Mucosa of stomach (tissue), 1 donor: ENCODE measurements at regions not wholly inside any gene's neighbourhood (a gene's known extent, or its start where the extent isn't known, plus 50 kb on each side); places are given as distances from the start of the nearest gene placed in this dataset.

Experiments
- H3K27me3 ChIP-seq: one replicate; pipeline ENCODE4 v1.7.0; 2013; ENCODE audit warnings: mild to moderate bottlenecking, low read length; ENCODE audit not compliant: control insufficient read depth, insufficient read depth
- H3K36me3 ChIP-seq: one replicate; pipeline ENCODE4 v1.7.0; 2013; ENCODE audit warnings: low read length; ENCODE audit not compliant: control insufficient read depth, insufficient read depth
- H3K4me1 ChIP-seq: one replicate; pipeline ENCODE4 v1.7.0; 2013; ENCODE audit warnings: mild to moderate bottlenecking, low read length; ENCODE audit not compliant: control insufficient read depth, insufficient read depth
- H3K4me3 ChIP-seq: one replicate; pipeline ENCODE4 v1.7.0; 2013; ENCODE audit warnings: low read length
- H3K9ac ChIP-seq: one replicate; pipeline ENCODE4 v1.7.0; 2013; ENCODE audit warnings: mild to moderate bottlenecking, low read length, moderate library complexity
- H3K9me3 ChIP-seq: one replicate; pipeline ENCODE4 v1.7.0; 2013; ENCODE audit warnings: mild to moderate bottlenecking, low read length, moderate library complexity; ENCODE audit not compliant: control insufficient read depth
- donor health status: Pancreatic carcinoma.

DNA sequence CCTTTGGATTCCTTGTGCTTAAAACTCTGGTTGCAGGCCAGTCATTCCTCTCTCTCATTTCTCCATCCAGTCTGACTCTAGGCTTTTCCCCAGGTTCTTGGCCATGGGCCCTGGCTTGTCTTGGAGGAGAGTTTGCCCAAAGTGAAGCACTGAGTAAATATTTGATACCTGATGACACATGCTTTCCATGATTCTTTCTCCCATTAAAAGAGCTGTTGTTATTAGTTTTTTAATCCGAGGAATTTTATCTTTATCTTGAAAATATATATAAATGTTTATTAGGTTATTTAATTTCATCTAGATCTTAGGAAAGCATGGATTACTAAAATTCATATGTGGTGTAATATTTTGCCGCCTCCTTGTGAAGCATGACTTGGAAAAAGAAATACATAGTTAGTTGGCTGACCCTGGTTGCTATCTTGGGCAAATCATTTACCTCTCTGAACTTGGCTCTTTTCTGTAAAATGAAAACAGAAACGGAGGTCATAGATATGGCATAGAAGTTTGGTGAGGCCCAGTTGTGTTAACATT is 650.1 kb downstream of the SLC4A3 start:
- peaks cover 26% of the 10 kb centered on the region for H3K4me1 ChIP-seq
- no peaks in the 10 kb centered on the region for H3K9me3 ChIP-seq
- H3K36me3 ChIP-seq, result no peaks in the 10 kb centered on the region
- no peak overlapping the region for H3K4me3 ChIP-seq
- no peaks in the 10 kb centered on the region for H3K27me3 ChIP-seq
- H3K9ac ChIP-seq, result no peak overlapping the region

DNA sequence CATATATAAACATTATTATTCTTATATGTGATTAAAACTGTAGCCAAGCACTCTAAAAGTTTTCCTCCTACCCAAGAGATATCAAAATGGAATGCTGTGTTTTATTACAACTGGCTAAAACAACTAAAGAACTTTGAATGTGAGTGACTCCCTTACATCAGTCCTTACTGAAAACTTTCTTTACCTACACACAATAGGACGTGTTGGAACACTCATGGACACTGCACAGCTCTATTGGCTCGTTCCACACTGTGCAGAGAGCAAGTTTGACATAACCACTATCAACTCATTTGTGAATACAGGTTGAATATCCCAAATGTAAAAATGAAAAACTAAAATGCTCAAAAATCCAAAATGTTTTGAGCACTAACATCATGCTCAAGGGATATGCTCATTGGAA is 650.6 kb downstream of the SLC4A3 start:
- H3K4me1 ChIP-seq, result peaks cover 26% of the 10 kb centered on the region
- H3K36me3 ChIP-seq, result no peaks in the 10 kb centered on the region
- no peaks in the 10 kb centered on the region for H3K9me3 ChIP-seq
- no peak overlapping the region for H3K4me3 ChIP-seq
- H3K27me3 ChIP-seq, result no peaks in the 10 kb centered on the region
- H3K9ac ChIP-seq, result no peak overlapping the region

DNA sequence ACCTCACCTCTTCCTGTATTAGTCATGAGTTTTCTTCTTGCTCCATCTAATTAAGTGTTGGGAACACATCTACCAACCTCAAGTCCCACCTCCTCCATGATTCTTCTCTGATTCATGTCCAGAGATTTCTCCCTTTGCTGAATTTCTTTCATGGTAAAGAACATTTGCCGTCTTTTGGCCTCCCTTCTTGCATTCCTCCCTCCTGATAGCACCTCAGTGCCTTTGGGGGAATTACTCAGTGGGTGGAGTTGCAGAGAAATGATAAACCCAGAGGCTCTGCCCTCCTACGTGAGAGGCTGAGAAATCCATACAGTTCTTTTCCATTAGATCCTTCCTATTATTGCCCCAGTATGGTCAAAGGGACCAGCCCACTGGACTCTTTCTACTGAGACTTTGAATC is 651.9 kb downstream of the SLC4A3 start:
- Histone ChIP-seq H3K36me3 (no peaks in the 10 kb centered on the region), H3K9ac (no peak overlapping the region), H3K4me1 (peaks cover 23% of the 10 kb centered on the region), H3K27me3 (no peaks in the 10 kb centered on the region), H3K4me3 (no peak overlapping the region), H3K9me3 (no peaks in the 10 kb centered on the region)

DNA sequence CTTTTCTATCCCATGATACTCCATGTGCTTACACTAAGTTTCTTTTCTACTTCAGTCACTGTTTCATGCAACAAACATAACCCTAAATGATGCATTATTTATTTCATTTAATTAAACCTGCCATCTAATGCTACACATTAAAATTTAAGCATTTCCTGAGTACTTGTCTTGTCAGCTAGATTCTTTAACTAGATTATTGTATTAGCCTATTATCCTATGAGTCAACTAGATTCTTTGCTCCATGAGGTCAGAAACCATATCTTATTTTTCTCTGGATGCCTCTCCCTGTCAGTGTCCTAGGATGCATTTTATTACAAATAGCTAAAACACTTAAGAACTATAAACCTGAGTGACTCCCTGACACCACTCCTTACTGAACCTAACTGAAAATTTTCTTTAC is 652.4 kb downstream of the SLC4A3 start:
- Histone ChIP-seq H3K4me3 (no peak overlapping the region), H3K4me1 (peaks cover 23% of the 10 kb centered on the region), H3K9ac (no peak overlapping the region), H3K9me3 (no peaks in the 10 kb centered on the region), H3K36me3 (no peaks in the 10 kb centered on the region), H3K27me3 (no peaks in the 10 kb centered on the region)

DNA sequence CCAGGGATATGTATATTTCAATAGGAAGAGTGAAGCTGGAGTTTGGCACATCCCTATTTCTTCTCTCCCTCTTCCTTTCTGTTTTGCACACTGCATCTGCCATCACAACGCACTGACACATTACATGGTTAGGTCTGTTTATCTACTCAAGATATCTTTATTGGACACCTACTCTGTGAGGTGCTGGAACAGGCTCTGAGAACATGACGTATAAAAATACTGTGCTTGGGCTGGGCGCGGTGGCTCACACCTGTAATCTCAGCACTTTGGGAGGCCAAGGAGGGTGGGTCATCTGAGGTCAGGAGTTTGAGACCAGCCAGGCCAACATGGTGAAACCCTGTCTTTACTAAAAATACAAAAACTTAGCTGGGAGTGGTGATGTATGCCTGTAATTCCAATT is 653.3 kb downstream of the SLC4A3 start:
- no peaks in the 10 kb centered on the region for H3K36me3 ChIP-seq
- peaks cover 23% of the 10 kb centered on the region for H3K4me1 ChIP-seq
- no peaks in the 10 kb centered on the region for H3K27me3 ChIP-seq
- no peak overlapping the region for H3K4me3 ChIP-seq
- no peak overlapping the region for H3K9ac ChIP-seq
- H3K9me3 ChIP-seq, result no peaks in the 10 kb centered on the region

DNA sequence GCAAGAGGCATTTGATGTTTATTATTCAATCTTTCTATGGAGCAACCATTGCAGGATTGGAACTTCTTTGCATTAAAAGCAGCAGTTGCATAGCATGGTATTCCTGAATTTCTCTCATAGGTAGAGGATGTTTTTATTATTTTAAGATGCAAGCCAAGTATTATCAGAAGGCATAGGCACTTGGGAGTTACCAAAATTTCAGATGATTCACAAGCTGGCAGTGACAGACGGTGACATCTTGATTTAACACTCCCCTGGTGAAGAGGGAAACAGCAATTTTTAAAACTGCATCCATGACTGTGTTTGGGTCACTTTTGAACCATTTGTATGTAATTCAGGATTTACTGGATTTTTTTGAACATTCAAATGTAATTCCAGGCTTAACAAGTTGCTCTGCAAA is 654.3 kb downstream of the SLC4A3 start:
- H3K4me1 ChIP-seq, result peaks cover 17% of the 10 kb centered on the region
- no peak overlapping the region for H3K9ac ChIP-seq
- no peaks in the 10 kb centered on the region for H3K36me3 ChIP-seq
- no peak overlapping the region for H3K4me3 ChIP-seq
- no peaks in the 10 kb centered on the region for H3K27me3 ChIP-seq
- no peaks in the 10 kb centered on the region for H3K9me3 ChIP-seq

DNA sequence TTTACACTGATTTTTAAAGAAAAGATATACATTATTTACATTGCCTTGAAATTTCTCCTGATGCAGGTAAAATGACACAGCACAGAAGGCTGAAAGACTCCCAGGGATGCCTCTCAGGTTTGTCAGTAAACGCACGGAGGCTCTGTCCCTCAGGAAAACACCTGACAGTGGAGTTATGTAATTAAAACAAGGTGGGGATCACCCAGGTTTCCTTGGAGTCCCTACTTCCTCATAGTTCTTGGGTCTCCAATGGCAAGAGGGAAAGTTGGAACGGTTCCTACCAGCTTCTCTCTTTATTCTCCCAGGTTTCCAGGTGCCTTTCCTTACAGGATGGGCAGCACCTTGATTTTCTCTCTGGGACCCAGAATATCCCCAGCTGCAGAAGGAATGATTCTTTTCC is 654.8 kb downstream of the SLC4A3 start:
- H3K9me3 ChIP-seq, result no peaks in the 10 kb centered on the region

DNA sequence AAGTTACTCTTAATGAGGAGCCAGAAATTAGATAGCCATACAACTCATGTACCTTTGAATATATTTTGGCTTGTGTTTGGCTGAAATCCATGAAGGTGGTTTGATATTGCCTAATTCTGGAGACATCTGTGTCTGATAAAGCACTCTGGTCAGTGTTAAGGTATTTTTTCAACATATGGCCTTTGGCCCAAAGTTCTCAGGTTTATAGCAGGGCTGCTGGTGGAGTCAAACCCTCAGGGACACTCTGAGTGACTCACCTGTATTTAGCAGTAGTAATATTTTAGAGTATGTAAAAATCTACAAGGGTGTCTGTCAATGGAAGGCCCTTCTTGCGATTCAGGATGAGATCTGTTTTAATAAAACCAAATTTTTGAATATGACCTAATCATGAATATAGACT is 666.5 kb downstream of the SLC4A3 start:
- Histone ChIP-seq H3K4me1 (no peaks in the 10 kb centered on the region), H3K9me3 (no peaks in the 10 kb centered on the region), H3K9ac (no peak overlapping the region), H3K27me3 (no peaks in the 10 kb centered on the region), H3K4me3 (no peak overlapping the region), H3K36me3 (no peaks in the 10 kb centered on the region)

More for the DNA sequence above, 654.8 kb downstream of the SLC4A3 start:
- Histone ChIP-seq H3K9ac (no peak overlapping the region), H3K27me3 (no peaks in the 10 kb centered on the region), H3K4me1 (peaks cover 12% of the 10 kb centered on the region), H3K36me3 (no peaks in the 10 kb centered on the region), H3K4me3 (no peak overlapping the region)

DNA sequence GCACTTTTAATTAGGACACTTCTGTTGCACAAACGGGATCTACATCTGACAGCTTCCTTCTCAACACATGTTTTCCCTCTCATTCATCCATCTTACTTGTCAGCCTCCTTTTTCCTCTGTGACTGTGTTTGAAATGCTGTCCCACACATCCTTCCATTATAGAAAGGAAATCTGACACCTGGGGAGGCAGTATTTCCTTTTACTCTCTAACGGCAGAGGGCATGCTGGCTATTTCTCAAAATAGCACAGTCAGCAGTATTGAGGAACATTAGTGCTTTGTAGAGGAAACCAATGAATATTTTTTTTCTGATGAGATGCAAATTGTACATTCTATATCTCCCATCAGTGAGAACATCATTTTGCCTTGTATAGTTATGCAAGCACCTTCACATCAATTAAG is 668.7 kb downstream of the SLC4A3 start:
- Histone ChIP-seq H3K4me3 (no peak overlapping the region), H3K36me3 (no peaks in the 10 kb centered on the region), H3K9ac (no peak overlapping the region), H3K9me3 (no peaks in the 10 kb centered on the region), H3K27me3 (no peaks in the 10 kb centered on the region), H3K4me1 (no peaks in the 10 kb centered on the region)

DNA sequence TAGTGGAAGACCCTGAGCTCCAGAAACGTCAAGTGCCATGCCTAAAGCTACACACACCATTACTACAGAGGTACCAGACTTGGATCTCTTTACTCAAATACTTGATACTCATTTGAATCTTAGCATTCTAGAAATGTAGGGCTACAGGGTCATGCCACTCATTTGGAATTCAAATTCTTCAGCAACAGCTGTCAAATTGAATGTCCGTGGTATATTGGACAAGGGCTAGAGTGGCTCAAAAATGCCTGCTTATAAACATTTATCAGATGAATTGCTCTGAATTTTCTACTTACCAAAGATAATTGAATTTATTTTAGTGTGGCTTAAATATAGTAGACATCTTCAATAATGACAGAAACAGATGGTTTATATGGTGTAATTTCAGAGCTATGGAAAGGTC is 669.7 kb downstream of the SLC4A3 start:
- Histone ChIP-seq H3K9me3 (no peaks in the 10 kb centered on the region), H3K9ac (no peak overlapping the region), H3K4me3 (no peak overlapping the region), H3K4me1 (no peaks in the 10 kb centered on the region), H3K36me3 (no peaks in the 10 kb centered on the region), H3K27me3 (no peaks in the 10 kb centered on the region)

DNA sequence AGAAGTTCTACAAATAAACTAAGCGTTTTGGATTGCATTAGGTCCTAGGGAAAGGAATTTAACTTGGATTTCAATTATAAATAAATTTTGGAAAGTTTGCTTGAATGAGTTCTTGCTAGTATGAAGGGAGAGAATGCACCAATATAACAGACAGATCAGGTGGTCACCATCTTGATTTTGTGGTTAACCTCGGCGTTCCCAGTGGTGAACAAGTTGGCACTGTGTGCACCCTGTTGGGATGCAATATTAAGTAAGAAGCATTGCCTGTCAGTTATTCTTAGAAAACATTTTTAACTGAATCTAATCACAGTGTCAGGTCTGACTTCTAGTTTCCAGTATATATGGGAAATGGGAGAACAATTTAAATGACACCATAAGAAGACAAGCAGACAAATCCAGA is 673.4 kb downstream of the SLC4A3 start:
- Histone ChIP-seq H3K4me3 (no peak overlapping the region), H3K36me3 (no peaks in the 10 kb centered on the region), H3K9me3 (no peaks in the 10 kb centered on the region), H3K9ac (no peak overlapping the region), H3K4me1 (no peaks in the 10 kb centered on the region), H3K27me3 (no peaks in the 10 kb centered on the region)

DNA sequence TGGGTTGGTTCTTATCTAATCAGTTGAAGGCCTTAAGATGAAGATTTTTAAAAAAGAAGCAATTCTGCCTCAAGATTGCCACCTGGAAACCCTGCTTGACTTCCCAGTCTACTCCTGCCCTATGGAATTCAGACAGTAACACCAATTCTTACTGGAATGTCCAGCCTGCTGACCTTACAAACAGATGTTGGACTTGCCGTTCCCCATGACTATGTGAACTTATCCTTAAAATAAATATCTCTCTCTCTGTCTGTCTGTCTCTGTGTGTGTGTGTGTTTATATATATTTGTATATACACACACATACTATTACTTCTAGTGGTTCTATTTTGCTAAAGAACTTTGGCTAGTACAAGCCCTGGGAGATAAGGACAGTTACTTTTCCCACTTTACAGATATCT is 675.3 kb downstream of the SLC4A3 start:
- H3K9ac ChIP-seq, result no peak overlapping the region
- H3K27me3 ChIP-seq, result no peaks in the 10 kb centered on the region
- no peaks in the 10 kb centered on the region for H3K36me3 ChIP-seq
- H3K4me1 ChIP-seq, result no peaks in the 10 kb centered on the region
- H3K4me3 ChIP-seq, result no peak overlapping the region
- no peaks in the 10 kb centered on the region for H3K9me3 ChIP-seq

DNA sequence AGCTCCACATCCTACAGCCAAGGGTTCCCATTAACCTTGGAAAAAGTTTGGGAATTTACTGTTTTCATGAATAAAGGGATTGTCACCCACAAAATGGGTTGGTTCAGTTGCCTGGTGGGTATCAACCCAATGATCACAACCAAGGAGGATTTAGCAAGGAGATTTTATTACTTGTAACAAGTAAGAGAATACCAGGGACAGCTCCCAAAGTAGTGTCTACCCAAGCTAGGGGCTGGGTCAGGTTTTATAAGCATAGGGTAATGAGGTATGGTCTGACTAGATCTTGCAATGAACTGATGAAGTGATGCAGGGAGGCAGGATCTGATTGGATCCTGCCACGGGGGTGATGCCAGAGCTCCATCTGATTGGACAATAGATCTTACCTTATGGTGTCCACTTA is 681.8 kb downstream of the SLC4A3 start:
- H3K9ac ChIP-seq, result no peak overlapping the region
- H3K9me3 ChIP-seq, result no peaks in the 10 kb centered on the region
- H3K36me3 ChIP-seq, result no peaks in the 10 kb centered on the region
- H3K4me3 ChIP-seq, result no peak overlapping the region
- no peaks in the 10 kb centered on the region for H3K4me1 ChIP-seq
- H3K27me3 ChIP-seq, result no peaks in the 10 kb centered on the region
